Spinal cord (tissue), 9 donors: ENCODE measurements at regions not wholly inside any gene's neighbourhood (a gene's known extent, or its start where the extent isn't known, plus 50 kb on each side); places are given as distances from the start of the nearest gene placed in this dataset.

Experiments
- DNase-seq, 6 donors: peaks; one replicate each; pipeline versions ENCODE4 v3.0.0 to v3.0.0-alpha.2; 2013 to 2015; ENCODE audit warnings: low spot score in 6 of 6, low read depth in 4 of 6
- H3K27ac ChIP-seq: one replicate; pipeline ENCODE4 v1.5.1; 2013; ENCODE audit warnings: low read depth, low read length, control low read depth
- H3K27me3 ChIP-seq: one replicate; pipeline ENCODE4 v1.6.1; 2013; ENCODE audit warnings: low read length; ENCODE audit not compliant: control insufficient read depth, insufficient read depth
- H3K36me3 ChIP-seq: one replicate; pipeline ENCODE4 v1.6.1; 2013; ENCODE audit warnings: low read length; ENCODE audit not compliant: control insufficient read depth, insufficient read depth
- H3K4me1 ChIP-seq: one replicate; pipeline ENCODE4 v1.6.1; 2013; ENCODE audit warnings: low read length; ENCODE audit not compliant: control insufficient read depth, insufficient read depth
- H3K4me3 ChIP-seq: one replicate; pipeline ENCODE4 v1.5.1; 2013; ENCODE audit warnings: low read depth, low read length, control low read depth
- H3K9me3 ChIP-seq: one replicate; pipeline ENCODE4 v1.6.1; 2013; ENCODE audit warnings: low read length; ENCODE audit not compliant: control insufficient read depth, insufficient read depth
- whole genome bisulfite sequencing: methylation state at CpG from one replicate; pipeline ENCODE4 v1.1.5; 2013; ENCODE audit warnings: missing lambda C conversion rate; ENCODE audit not compliant: insufficient coverage; 5-methylcytosine and 5-hydroxymethylcytosine counted together
- donor health status: healthy.

- H3K4me1 ChIP-seq: no peaks in the 10 kb centered on the region
- peak in 1 of 6 donors; percentile 4 for DNase-seq
Measured at GRCh38 chr2:62381656-62382055, 124.3 kb downstream of the TMEM17 start.

GRCh38 chr2:62379566-62379965, 126.4 kb downstream of the TMEM17 start:
- Histone ChIP-seq H3K27ac (no peak overlapping the region), H3K9me3 (no peaks in the 10 kb centered on the region)

More at GRCh38 chr2:62381656-62382055, 124.3 kb downstream of the TMEM17 start:
- WGBS: no CpG with 5 or more reads among the region's 1 CpG
- Histone ChIP-seq H3K27ac (no peak overlapping the region), H3K4me3 (no peak overlapping the region), H3K9me3 (no peaks in the 10 kb centered on the region), H3K27me3 (no peaks in the 10 kb centered on the region), H3K36me3 (no peaks in the 10 kb centered on the region)

DNA sequence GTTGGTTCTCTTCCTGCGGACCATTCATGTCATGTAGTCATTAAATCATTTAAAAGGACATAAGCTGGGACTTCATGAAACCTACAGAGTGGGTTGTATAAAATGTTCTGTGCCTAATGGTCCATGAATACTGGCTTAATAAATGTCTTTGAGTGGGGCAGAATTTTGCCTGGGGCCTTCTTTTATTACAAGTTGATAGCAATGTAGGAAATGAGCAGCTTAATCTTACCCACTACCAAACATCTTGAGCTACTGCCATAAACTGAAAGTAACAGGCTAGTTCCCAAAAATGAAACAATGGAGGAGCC, 130.9 kb downstream of the TMEM17 start:
- H3K9me3 ChIP-seq: no peaks in the 10 kb centered on the region
- no CpG with 5 or more reads among the region's 1 CpG for WGBS
- no peak overlapping the region for H3K4me3 ChIP-seq
- no peak overlapping the region for H3K27ac ChIP-seq
- no peaks in the 10 kb centered on the region for H3K36me3 ChIP-seq
- H3K27me3 ChIP-seq: no peaks in the 10 kb centered on the region
- H3K4me1 ChIP-seq: no peaks in the 10 kb centered on the region
- DNase-seq: peak in 1 of 6 donors; percentile 46

More at GRCh38 chr2:62379566-62379965, 126.4 kb downstream of the TMEM17 start:
- Histone ChIP-seq H3K4me1 (no peaks in the 10 kb centered on the region), H3K27me3 (no peaks in the 10 kb centered on the region), H3K4me3 (no peak overlapping the region), H3K36me3 (no peaks in the 10 kb centered on the region)
- WGBS: 92% methylated on average over 1 of the region's 2 CpGs
- DNase-seq: no peak

DNA sequence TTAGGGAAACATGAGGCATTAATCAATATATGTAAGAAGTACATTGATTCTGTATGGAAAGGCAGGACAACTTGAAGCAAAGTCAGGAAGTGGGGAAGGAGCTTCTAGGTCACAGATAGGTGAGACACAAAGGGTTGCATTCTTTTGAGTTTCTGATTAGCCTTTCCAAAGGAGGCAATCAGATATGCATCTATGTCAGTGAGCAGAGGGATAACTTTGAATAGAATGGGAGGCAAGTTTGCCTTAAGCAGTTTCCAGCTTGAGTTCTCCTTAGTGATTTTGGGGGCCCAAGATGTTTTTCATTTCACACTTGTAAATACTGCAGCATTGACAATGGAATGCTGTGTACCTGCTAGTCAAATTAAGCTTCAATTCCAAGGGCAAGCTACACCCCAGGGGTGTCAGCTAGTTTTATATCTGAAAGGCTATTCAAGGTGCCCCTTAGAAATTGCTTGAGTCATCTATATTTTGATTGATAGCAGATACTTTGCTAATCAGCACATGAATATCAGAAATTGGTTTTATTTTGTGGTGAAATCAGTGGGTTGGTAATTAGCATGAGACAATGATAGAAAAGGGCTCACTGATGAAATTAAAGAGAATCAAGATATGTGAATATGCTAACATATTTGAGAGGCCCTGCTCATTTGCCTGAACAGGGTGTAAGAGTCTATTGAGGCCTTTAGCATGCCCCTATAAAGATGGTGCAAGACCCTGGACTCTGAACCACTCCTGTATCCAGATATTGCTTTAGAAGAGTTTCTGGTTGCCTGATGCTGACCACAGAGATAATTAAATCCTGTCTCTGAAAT, 131.5 kb downstream of the TMEM17 start:
- Histone ChIP-seq H3K9me3 (no peaks in the 10 kb centered on the region), H3K4me3 (no peak overlapping the region), H3K27ac (no peak overlapping the region), H3K27me3 (no peaks in the 10 kb centered on the region), H3K4me1 (no peaks in the 10 kb centered on the region), H3K36me3 (no peaks in the 10 kb centered on the region)
- DNase-seq: no peak

GRCh38 chr2:62372824-62373223, 133.2 kb downstream of the TMEM17 start:
- no peaks in the 10 kb centered on the region for H3K9me3 ChIP-seq
- H3K27me3 ChIP-seq: no peaks in the 10 kb centered on the region
- H3K4me1 ChIP-seq: no peaks in the 10 kb centered on the region
- DNase-seq: no peak
- no peak overlapping the region for H3K27ac ChIP-seq
- WGBS: 98% methylated on average over 6 of the region's 7 CpGs
- no peak overlapping the region for H3K4me3 ChIP-seq
- H3K36me3 ChIP-seq: no peaks in the 10 kb centered on the region

DNA sequence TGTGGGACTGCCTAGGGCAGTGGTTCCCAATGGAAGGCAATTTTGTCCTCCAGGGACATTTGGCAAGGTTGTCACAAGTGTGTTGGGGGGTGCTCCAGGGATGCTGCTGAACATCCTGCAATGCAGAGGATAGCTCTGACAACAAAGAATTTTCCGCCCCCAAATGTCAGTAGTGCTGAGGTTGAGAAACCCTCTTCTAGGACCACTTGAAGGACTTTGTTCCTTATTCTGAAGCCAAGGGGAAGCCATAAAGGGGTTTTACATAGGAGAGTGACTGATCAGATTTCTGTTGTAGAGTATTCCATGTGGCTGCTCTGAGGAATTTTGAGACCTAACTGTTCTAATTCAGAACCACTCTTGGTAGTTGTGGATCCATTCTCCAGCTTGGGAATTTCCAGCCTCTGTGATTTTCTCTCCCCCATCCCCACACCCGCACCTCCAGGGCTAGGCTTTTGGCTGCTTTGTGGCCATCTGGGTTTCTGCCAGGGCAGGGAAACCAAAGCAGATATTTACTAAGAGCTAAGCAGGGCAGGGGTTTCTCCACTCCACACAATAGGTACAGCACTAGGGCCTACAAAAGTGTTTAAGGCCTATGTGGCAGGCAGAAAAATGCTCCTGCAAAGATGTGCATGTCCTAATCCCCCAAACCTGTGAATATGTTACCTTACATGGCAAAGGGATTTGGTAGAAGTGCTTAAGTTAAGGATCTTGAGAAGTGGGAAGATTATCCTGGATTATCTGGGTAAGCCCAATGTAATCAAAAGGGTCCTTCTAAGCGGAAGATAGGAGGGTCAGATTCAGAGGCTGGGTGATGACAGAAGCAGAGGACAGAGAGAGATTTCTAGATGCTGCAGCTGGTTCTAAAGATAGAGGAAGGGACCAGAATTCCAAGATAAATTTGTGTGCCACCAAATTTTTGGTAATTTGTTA, 135.4 kb downstream of the TMEM17 start:
- no peaks in the 10 kb centered on the region for H3K27me3 ChIP-seq
- H3K27ac ChIP-seq: no peak overlapping the region
- no peak for DNase-seq
- H3K36me3 ChIP-seq: no peaks in the 10 kb centered on the region
- no peaks in the 10 kb centered on the region for H3K4me1 ChIP-seq
- H3K9me3 ChIP-seq: no peaks in the 10 kb centered on the region
- H3K4me3 ChIP-seq: no peak overlapping the region
- WGBS: 81% methylated on average over 3 of the region's 3 CpGs

GRCh38 chr2:62369541-62370202, 136.3 kb downstream of the TMEM17 start:
- no peak for DNase-seq
- H3K4me3 ChIP-seq: no peak overlapping the region
- no peak overlapping the region for H3K27ac ChIP-seq
- H3K9me3 ChIP-seq: no peaks in the 10 kb centered on the region
- no peaks in the 10 kb centered on the region for H3K36me3 ChIP-seq
- H3K4me1 ChIP-seq: no peaks in the 10 kb centered on the region
- H3K27me3 ChIP-seq: no peaks in the 10 kb centered on the region
- WGBS: 40% methylated on average over 4 of the region's 4 CpGs

DNA sequence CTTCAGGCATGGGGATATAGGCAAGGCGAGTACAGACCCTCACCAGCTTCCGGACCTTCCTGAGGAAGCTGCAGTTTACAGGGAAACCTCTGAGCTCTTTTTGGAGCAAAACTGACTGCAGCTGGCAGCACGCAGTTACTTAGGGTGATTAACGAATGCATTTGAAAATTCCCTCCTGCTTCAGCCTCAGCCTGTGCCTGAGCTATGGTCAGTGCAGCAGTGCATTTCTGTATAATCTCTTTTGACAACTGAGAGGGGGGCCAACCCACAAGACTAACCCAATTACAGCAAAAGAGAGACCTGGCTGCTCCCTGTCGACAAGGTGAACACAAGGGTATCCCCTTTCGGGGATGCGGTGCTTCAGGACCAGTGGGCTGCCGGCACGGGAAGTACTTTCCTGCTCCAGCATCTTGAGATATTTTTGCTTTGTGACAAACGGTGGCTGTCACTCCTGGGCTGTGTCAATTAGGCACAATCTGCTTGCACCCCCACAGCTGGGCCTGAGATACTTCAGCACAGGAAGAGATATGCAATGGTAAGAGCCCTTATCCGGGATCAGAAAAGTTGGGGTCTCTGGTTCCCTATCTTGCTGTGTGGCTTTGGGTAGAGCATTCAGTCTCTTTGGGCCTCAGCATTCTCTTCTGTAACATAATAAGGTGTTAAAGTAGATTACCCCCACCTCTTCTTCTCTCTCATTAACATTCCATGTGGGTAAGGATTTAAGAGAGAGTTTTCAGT, 141.0 kb downstream of the TMEM17 start:
- H3K4me1 ChIP-seq: no peaks in the 10 kb centered on the region
- no peaks in the 10 kb centered on the region for H3K27me3 ChIP-seq
- WGBS: 76% methylated on average over 10 of the region's 11 CpGs
- no peak overlapping the region for H3K4me3 ChIP-seq
- no peaks in the 10 kb centered on the region for H3K36me3 ChIP-seq
- no peak for DNase-seq
- H3K27ac ChIP-seq: no peak overlapping the region
- no peaks in the 10 kb centered on the region for H3K9me3 ChIP-seq

- no peaks in the 10 kb centered on the region for H3K36me3 ChIP-seq
- no peak overlapping the region for H3K4me3 ChIP-seq
- no peak for DNase-seq
- H3K27me3 ChIP-seq: no peaks in the 10 kb centered on the region
- H3K27ac ChIP-seq: no peak overlapping the region
- 96% methylated on average over 5 of the region's 5 CpGs for WGBS
- H3K9me3 ChIP-seq: no peaks in the 10 kb centered on the region
- H3K4me1 ChIP-seq: no peaks in the 10 kb centered on the region
Measured at GRCh38 chr2:62363166-62363565, 142.8 kb downstream of the TMEM17 start.
